PFSK-1 (cell line): ENCODE measurements at regions not wholly inside any gene's neighbourhood (a gene's known extent, or its start where the extent isn't known, plus 50 kb on each side); places are given as distances from the start of the nearest gene placed in this dataset.

Experiments
- FOXP2 ChIP-seq: optimal IDR thresholded peaks from 2 replicates; pipeline ENCODE3; 2011; ENCODE audit warnings: borderline replicate concordance, control low read depth, inconsistent platforms; ENCODE audit not compliant: insufficient read depth; ENCODE audit errors: extremely low read length, extremely low read depth
- POLR2AphosphoS5 ChIP-seq: IDR thresholded peaks from 2 replicates; pipeline ENCODE4 v1.6.1; 2012; ENCODE audit warnings: low read depth, mild to moderate bottlenecking, control low read depth, low read length, moderate library complexity
- TAF1 ChIP-seq: IDR thresholded peaks from 2 replicates; pipeline ENCODE4 v1.6.1; 2012; ENCODE audit warnings: low read length, control low read depth, borderline replicate concordance; ENCODE audit not compliant: insufficient read depth
- TF ChIP-seq, protein P1 (sequence below), 2 experiments: IDR thresholded peaks; 2 replicates each; pipeline versions ENCODE4 v1.6.1 to v1.8.0; 2011 to 2012; ENCODE audit warnings: low read depth in 2 of 2, low read length in 2 of 2, control low read depth in 1 of 2, inconsistent platforms in 1 of 2, mild to moderate bottlenecking in 1 of 2, moderate library complexity in 1 of 2; ENCODE audit not compliant: insufficient read depth in 1 of 2

DNA sequence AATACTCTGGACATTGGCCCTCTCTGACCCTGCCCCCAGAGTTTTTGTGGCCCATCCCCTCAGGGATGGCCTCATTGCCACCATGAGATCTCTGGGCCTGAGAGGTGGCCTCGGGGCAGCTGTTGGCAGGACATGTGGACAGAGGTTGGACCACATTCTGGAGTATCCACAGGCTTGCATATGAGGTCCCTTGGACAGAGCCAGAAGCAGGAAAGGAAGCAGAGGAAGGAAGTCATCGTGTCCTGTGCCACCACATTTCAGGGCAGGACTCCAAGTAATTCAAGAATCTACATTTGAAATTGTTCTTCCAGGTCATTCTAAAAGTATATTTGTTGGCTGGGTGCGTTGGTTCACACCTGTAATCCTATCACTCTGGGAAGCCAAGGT lies 95.9 kb upstream of the PPP2R5A start:
- TF ChIP-seq TAF1 (no peak), POLR2AphosphoS5 (no peak), FOXP2 (no peak)
- TF ChIP-seq, protein P1, sequence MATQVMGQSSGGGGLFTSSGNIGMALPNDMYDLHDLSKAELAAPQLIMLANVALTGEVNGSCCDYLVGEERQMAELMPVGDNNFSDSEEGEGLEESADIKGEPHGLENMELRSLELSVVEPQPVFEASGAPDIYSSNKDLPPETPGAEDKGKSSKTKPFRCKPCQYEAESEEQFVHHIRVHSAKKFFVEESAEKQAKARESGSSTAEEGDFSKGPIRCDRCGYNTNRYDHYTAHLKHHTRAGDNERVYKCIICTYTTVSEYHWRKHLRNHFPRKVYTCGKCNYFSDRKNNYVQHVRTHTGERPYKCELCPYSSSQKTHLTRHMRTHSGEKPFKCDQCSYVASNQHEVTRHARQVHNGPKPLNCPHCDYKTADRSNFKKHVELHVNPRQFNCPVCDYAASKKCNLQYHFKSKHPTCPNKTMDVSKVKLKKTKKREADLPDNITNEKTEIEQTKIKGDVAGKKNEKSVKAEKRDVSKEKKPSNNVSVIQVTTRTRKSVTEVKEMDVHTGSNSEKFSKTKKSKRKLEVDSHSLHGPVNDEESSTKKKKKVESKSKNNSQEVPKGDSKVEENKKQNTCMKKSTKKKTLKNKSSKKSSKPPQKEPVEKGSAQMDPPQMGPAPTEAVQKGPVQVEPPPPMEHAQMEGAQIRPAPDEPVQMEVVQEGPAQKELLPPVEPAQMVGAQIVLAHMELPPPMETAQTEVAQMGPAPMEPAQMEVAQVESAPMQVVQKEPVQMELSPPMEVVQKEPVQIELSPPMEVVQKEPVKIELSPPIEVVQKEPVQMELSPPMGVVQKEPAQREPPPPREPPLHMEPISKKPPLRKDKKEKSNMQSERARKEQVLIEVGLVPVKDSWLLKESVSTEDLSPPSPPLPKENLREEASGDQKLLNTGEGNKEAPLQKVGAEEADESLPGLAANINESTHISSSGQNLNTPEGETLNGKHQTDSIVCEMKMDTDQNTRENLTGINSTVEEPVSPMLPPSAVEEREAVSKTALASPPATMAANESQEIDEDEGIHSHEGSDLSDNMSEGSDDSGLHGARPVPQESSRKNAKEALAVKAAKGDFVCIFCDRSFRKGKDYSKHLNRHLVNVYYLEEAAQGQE (IDR thresholded peaks at IDR 0.05; ENCODE audit: insufficient read depth in 1 of 2, low read depth in 2 of 2, low read length in 2 of 2) = no peak
